Esophagus muscularis mucosa (tissue), 4 donors: ENCODE measurements at regions not wholly inside any gene's neighbourhood (a gene's known extent, or its start where the extent isn't known, plus 50 kb on each side); places are given as distances from the start of the nearest gene placed in this dataset.

ENCODE experiments used
- DNase-seq: peaks from one replicate; pipeline ENCODE4 v3.0.0-alpha.2; 2017; ENCODE audit errors: extremely low spot score
- H3K27ac ChIP-seq, 4 donors: fragments of 200-600 bp; sonication (generic); replicated peaks in 1 of 4; 1 replicate in 3 of 4; 2 replicates in 1 of 4; pipeline ENCODE4 v1.5.1; 2016 to 2019; ENCODE audit warnings: mild to moderate bottlenecking in 1 of 4
- H3K27me3 ChIP-seq, 4 donors: fragments of 200-600 bp; sonication (generic); one replicate each; pipeline versions ENCODE4 v1.5.1 to v1.6.0; 2016 to 2019
- H3K36me3 ChIP-seq, 4 donors: fragments of 200-600 bp; sonication (generic); one replicate each; pipeline ENCODE4 v1.5.1; 2016 to 2019
- H3K4me1 ChIP-seq, 4 donors: fragments of 200-600 bp; sonication (generic); one replicate each; pipeline ENCODE4 v1.5.1; 2016 to 2019
- H3K4me3 ChIP-seq, 4 donors: fragments of 200-600 bp; sonication (generic); 1 replicate in 2 of 4; 2 replicates in 2 of 4; pipeline ENCODE4 v1.5.1; 2016 to 2019; ENCODE audit warnings: mild to moderate bottlenecking in 4 of 4, moderate library complexity in 1 of 4
- H3K9me3 ChIP-seq, 4 donors: fragments of 200-600 bp; sonication (generic); 1 replicate in 3 of 4; 2 replicates in 1 of 4; pipeline ENCODE4 v1.5.1; 2016 to 2019
- CTCF ChIP-seq, 3 experiments: fragments of 200-600 bp in 2 of 3; fragments of 450-650 bp in 1 of 3; sonication (generic) in 2 of 3; IDR thresholded peaks; one replicate each; pipeline ENCODE4 v1.5.1; 2017 to 2019; ENCODE audit warnings: antibody characterized with exemption in 3 of 3, mild to moderate bottlenecking in 2 of 3, moderate library complexity in 1 of 3
- EP300 ChIP-seq: sonication (generic); formaldehyde crosslinking; IDR thresholded peaks from one replicate; pipeline ENCODE4 v1.6.1; 2017; ENCODE audit warnings: antibody characterized with exemption
- POLR2A ChIP-seq: fragments of 450-650 bp; IDR thresholded peaks from one replicate; pipeline ENCODE4 v1.6.1; 2017; ENCODE audit warnings: antibody characterized with exemption, moderate library complexity, mild to moderate bottlenecking, low read depth
- POLR2AphosphoS5 ChIP-seq, 2 donors: sonication (generic); formaldehyde crosslinking; IDR thresholded peaks; one replicate each; pipeline ENCODE4 v1.6.1; 2017; ENCODE audit warnings: antibody characterized with exemption in 2 of 2
- WGBS: methylation state at CpG from one replicate; pipeline ENCODE4 v1.1.5; 2018; 5-methylcytosine and 5-hydroxymethylcytosine counted together
- intact Hi-C: fragments of 100-400 bp; cut with DNase I; formaldehyde crosslinking; loops from one replicate; pipeline ENCODE4 v1.15.1; 2023

GRCh38 chr6:106918115-106918514, 56.4 kb downstream of the CD24 start:
- Histone ChIP-seq H3K4me3 (no peak overlapping the region), H3K27me3 (no peaks in the 10 kb centered on the region)

GRCh38 chr6:106916891-106917290, 57.6 kb downstream of the CD24 start:
- no peak for DNase-seq
- Histone ChIP-seq H3K36me3 (no peaks in the 10 kb centered on the region), H3K4me1 (no peaks in the 10 kb centered on the region), H3K27ac (no peak overlapping the region), H3K9me3 (no peaks in the 10 kb centered on the region), H3K4me3 (no peak overlapping the region), H3K27me3 (no peaks in the 10 kb centered on the region)
- no peak for TF ChIP-seq POLR2AphosphoS5 (IDR thresholded peaks at IDR 0.05)
- no peak for TF ChIP-seq POLR2A
- no peak for TF ChIP-seq EP300
- TF ChIP-seq CTCF (IDR thresholded peaks at IDR 0.05) = no peak
- 82% methylated on average over 2 of the region's 2 CpGs for WGBS
- intact Hi-C loops = no loop called here

More at GRCh38 chr6:106918115-106918514, 56.4 kb downstream of the CD24 start:
- intact Hi-C loops = no loop called here
- 32% methylated on average over 3 of the region's 3 CpGs for WGBS
- TF ChIP-seq CTCF (IDR thresholded peaks at IDR 0.05) (no peak), EP300 (no peak), POLR2AphosphoS5 (IDR thresholded peaks at IDR 0.05) (no peak), POLR2A (no peak)
- H3K36me3 ChIP-seq = no peaks in the 10 kb centered on the region
- no peaks in the 10 kb centered on the region for H3K9me3 ChIP-seq
- H3K4me1 ChIP-seq = no peaks in the 10 kb centered on the region
- no peak for DNase-seq
- no peak overlapping the region for H3K27ac ChIP-seq

- H3K9me3 ChIP-seq = no peaks in the 10 kb centered on the region
Measured at GRCh38 chr6:106913676-106914280, 60.8 kb downstream of the CD24 start.

GRCh38 chr6:106913111-106913510, 61.4 kb downstream of the CD24 start:
- Histone ChIP-seq H3K4me1 (no peaks in the 10 kb centered on the region), H3K36me3 (no peaks in the 10 kb centered on the region), H3K9me3 (no peaks in the 10 kb centered on the region), H3K27ac (no peak overlapping the region), H3K4me3 (no peak overlapping the region), H3K27me3 (no peaks in the 10 kb centered on the region)
- intact Hi-C loops = no loop called here
- TF ChIP-seq POLR2AphosphoS5 (IDR thresholded peaks at IDR 0.05) = no peak
- TF ChIP-seq CTCF (IDR thresholded peaks at IDR 0.05) = no peak
- no peak for TF ChIP-seq POLR2A
- no peak for TF ChIP-seq EP300
- DNase-seq = no peak

More at GRCh38 chr6:106913676-106914280, 60.8 kb downstream of the CD24 start:
- DNase-seq = peak; percentile 47
- H3K36me3 ChIP-seq = no peaks in the 10 kb centered on the region
- H3K27me3 ChIP-seq = no peaks in the 10 kb centered on the region
- intact Hi-C loops = no loop called here
- H3K4me3 ChIP-seq = no peak overlapping the region
- no peaks in the 10 kb centered on the region for H3K4me1 ChIP-seq
- 81% methylated on average over 5 of the region's 5 CpGs for WGBS
- no peak overlapping the region for H3K27ac ChIP-seq
- no peak for TF ChIP-seq EP300
- TF ChIP-seq CTCF (IDR thresholded peaks at IDR 0.05) = no peak
- no peak for TF ChIP-seq POLR2A

- Histone ChIP-seq H3K27ac (no peak overlapping the region), H3K9me3 (no peaks in the 10 kb centered on the region), H3K27me3 (no peaks in the 10 kb centered on the region), H3K4me3 (no peak overlapping the region), H3K36me3 (no peaks in the 10 kb centered on the region), H3K4me1 (no peaks in the 10 kb centered on the region)
- DNase-seq = no peak
- no peak for TF ChIP-seq POLR2A
- no peak for TF ChIP-seq POLR2AphosphoS5 (IDR thresholded peaks at IDR 0.05)
- TF ChIP-seq EP300 = no peak
- TF ChIP-seq CTCF (IDR thresholded peaks at IDR 0.05) = no peak
- intact Hi-C loops = no loop called here
Measured at GRCh38 chr6:106912091-106912490, 62.4 kb downstream of the CD24 start.
